Erythroblast (primary cell): ENCODE measurements at regions not wholly inside any gene's neighbourhood (a gene's known extent, or its start where the extent isn't known, plus 50 kb on each side); places are given as distances from the start of the nearest gene placed in this dataset.
"Not testable (repeated sequence)": the region's sequence is repeated elsewhere in the genome, so short reads cannot be mapped to it uniquely, and the experiment has no call there.

ENCODE experiments used
- DNase-seq, 2 experiments: peaks; one replicate each; lab custom pipeline; 2025; lab: John Stamatoyannopoulos, UW
- GATA1 ChIP-seq: IDR thresholded peaks from 2 replicates; pipeline ENCODE4 v1.6.1; 2011; ENCODE audit warnings: low read depth, mild to moderate bottlenecking, control low read depth, low read length, moderate library complexity
- POLR2A ChIP-seq: IDR thresholded peaks from 2 replicates; pipeline ENCODE4 v1.6.1; 2011; ENCODE audit warnings: mild to moderate bottlenecking, low read length

GRCh38 chr1:196059210-196059609 lies 549.0 kb downstream of the KCNT2 start:
- peak in 1 of 2 experiments; percentile 5 for DNase-seq
- TF ChIP-seq POLR2A = no peak
- no peak for TF ChIP-seq GATA1

GRCh38 chr1:196056966-196057365 lies 551.3 kb downstream of the KCNT2 start:
- TF ChIP-seq GATA1 = no peak
- TF ChIP-seq POLR2A = no peak
- no peak for DNase-seq

- TF ChIP-seq GATA1 (no peak), POLR2A (no peak)
- no peak for DNase-seq
Measured at GRCh38 chr1:196049407-196049806, 558.8 kb downstream of the KCNT2 start.

- TF ChIP-seq POLR2A (no peak), GATA1 (no peak)
- DNase-seq = no peak
Measured at GRCh38 chr1:196043268-196043667, 565.0 kb downstream of the KCNT2 start.

GRCh38 chr1:196034080-196034706 lies 574.0 kb downstream of the KCNT2 start:
- no peak for TF ChIP-seq POLR2A
- TF ChIP-seq GATA1 = no peak
- DNase-seq = no peak

- not testable (repeated sequence) for DNase-seq
Measured at GRCh38 chr1:196031387-196031786, 576.9 kb downstream of the KCNT2 start.

GRCh38 chr1:196030455-196030854 lies 577.8 kb downstream of the KCNT2 start:
- peak in 1 of 2 experiments; percentile 1 for DNase-seq
- no peak for TF ChIP-seq POLR2A
- no peak for TF ChIP-seq GATA1

GRCh38 chr1:196029410-196029809 lies 578.8 kb downstream of the KCNT2 start:
- DNase-seq = no peak
- no peak for TF ChIP-seq POLR2A
- no peak for TF ChIP-seq GATA1

- no peak for TF ChIP-seq GATA1
- no peak for TF ChIP-seq POLR2A
Measured at GRCh38 chr1:196027127-196027526, 581.1 kb downstream of the KCNT2 start.

GRCh38 chr1:196021174-196021573 lies 587.1 kb downstream of the KCNT2 start:
- not testable (repeated sequence) for DNase-seq

More at GRCh38 chr1:196027127-196027526, 581.1 kb downstream of the KCNT2 start:
- no peak for DNase-seq

- no peak for DNase-seq
- TF ChIP-seq POLR2A (no peak), GATA1 (no peak)
Measured at GRCh38 chr1:196009362-196009761, 598.9 kb downstream of the KCNT2 start.

- no peak for TF ChIP-seq POLR2A
- TF ChIP-seq GATA1 = no peak
Measured at GRCh38 chr1:196007763-196008162, 600.5 kb downstream of the KCNT2 start.

GRCh38 chr1:196005426-196005825 lies 602.8 kb downstream of the KCNT2 start:
- TF ChIP-seq GATA1 = no peak
- no peak for TF ChIP-seq POLR2A
- DNase-seq = no peak

More at GRCh38 chr1:196007763-196008162, 600.5 kb downstream of the KCNT2 start:
- no peak for DNase-seq

GRCh38 chr1:196004388-196004787 lies 603.9 kb downstream of the KCNT2 start:
- not testable (repeated sequence) for DNase-seq

GRCh38 chr1:196002906-196003305 lies 605.3 kb downstream of the KCNT2 start:
- DNase-seq = no peak

GRCh38 chr1:196002296-196002695 lies 605.9 kb downstream of the KCNT2 start:
- not testable (repeated sequence) for DNase-seq

More at GRCh38 chr1:196002906-196003305, 605.3 kb downstream of the KCNT2 start:
- no peak for TF ChIP-seq POLR2A
- no peak for TF ChIP-seq GATA1
